PC-3 (cell line): ENCODE measurements at regions not wholly inside any gene's neighbourhood (a gene's known extent, or its start where the extent isn't known, plus 50 kb on each side); places are given as distances from the start of the nearest gene placed in this dataset.
A peak's percentile ranks its signal among the peaks of the same experiment; 100 is the strongest.

Experiments
- ATAC-seq: fragments of 200-7000 bp; cut with Tn5 transposase; 2 replicates; pipeline ENCODE4 v1.9.1; 2020; ENCODE audit warnings: mild to moderate bottlenecking, moderate library complexity
- BruUV-seq: library from RNA; stranded (reverse); fragments of 400-500 nt; replicated peaks from 2 replicates; lab custom pipeline; 2021; lab: Mats Ljungman, UMichigan
- CTCF ChIA-PET: fragments of 300-600 bp; sonication (Branson Sonifier 250); formaldehyde crosslinking; loops from one replicate; lab custom pipeline; 2022; ENCODE audit warnings: antibody characterized with exemption; lab: Charles Lee
- POLR2A ChIA-PET: fragments of 300-600 bp; sonication (Branson Sonifier 250); formaldehyde crosslinking; loops from one replicate; lab custom pipeline; 2022; ENCODE audit warnings: antibody characterized with exemption; ENCODE audit not compliant: unreplicated experiment; lab: Charles Lee
- DNase-seq: peaks from one replicate; pipeline ENCODE4 v3.0.0-alpha.2; 2015
- H2AFZ ChIP-seq: fragments of 300-600 bp; sonication (generic); 2 replicates; pipeline ENCODE4 v1.6.0; 2016; ENCODE audit warnings: antibody characterized with exemption, low read length
- H3F3A ChIP-seq: fragments of 300-600 bp; sonication (generic); one replicate; pipeline ENCODE4 v1.6.0; 2017; ENCODE audit warnings: antibody characterized with exemption, low read length, control low read depth, mild to moderate bottlenecking; ENCODE audit not compliant: unreplicated experiment
- H3K27ac ChIP-seq: fragments of 300-600 bp; sonication (generic); 2 replicates; pipeline ENCODE4 v1.5.1; 2016; ENCODE audit warnings: mild to moderate bottlenecking, low read length
- H3K27me3 ChIP-seq: fragments of 300-600 bp; sonication (generic); 2 replicates; pipeline ENCODE4 v1.6.1; 2016; ENCODE audit warnings: low read length, mixed read lengths
- H3K36me3 ChIP-seq: fragments of 300-600 bp; sonication (generic); 2 replicates; pipeline ENCODE4 v1.6.1; 2016; ENCODE audit warnings: low read depth, mixed run types, low read length, mixed read lengths
- H3K4me1 ChIP-seq: fragments of 300-600 bp; sonication (generic); 2 replicates; pipeline ENCODE4 v1.5.1; 2016; ENCODE audit warnings: low read length; ENCODE audit not compliant: insufficient read depth
- H3K4me2 ChIP-seq: fragments of 300-600 bp; sonication (generic); 2 replicates; pipeline ENCODE4 v1.6.0; 2016; ENCODE audit warnings: low read length
- H3K4me3 ChIP-seq: fragments of 300-600 bp; sonication (generic); 2 replicates; pipeline ENCODE4 v1.5.1; 2016; ENCODE audit warnings: mild to moderate bottlenecking, low read length, mixed read lengths
- H3K79me2 ChIP-seq: fragments of 300-600 bp; sonication (generic); 2 replicates; pipeline ENCODE4 v1.6.1; 2017; ENCODE audit warnings: low read length, mixed read lengths
- H3K9ac ChIP-seq: fragments of 300-600 bp; sonication (generic); 2 replicates; pipeline ENCODE4 v1.6.0; 2016; ENCODE audit warnings: mild to moderate bottlenecking, low read length
- H3K9me2 ChIP-seq: fragments of 300-600 bp; sonication (generic); replicated peaks from 2 replicates; pipeline ENCODE4 v1.6.1; 2016; ENCODE audit warnings: mixed run types, low read length, mixed read lengths
- H3K9me3 ChIP-seq: fragments of 300-600 bp; sonication (generic); 2 replicates; pipeline ENCODE4 v1.6.1; 2016; ENCODE audit warnings: low read length, mixed read lengths
- H4K20me1 ChIP-seq: fragments of 300-600 bp; sonication (generic); 2 replicates; pipeline ENCODE4 v1.6.1; 2016; ENCODE audit warnings: low read length, mixed read lengths
- CTCF ChIP-seq: fragments of 300-600 bp; sonication (generic); conservative IDR thresholded peaks from 2 replicates; pipeline ENCODE4 v1.5.1; 2017; ENCODE audit warnings: antibody characterized with exemption, low read depth, mild to moderate bottlenecking, low read length
- EZH2 ChIP-seq: fragments of 300-600 bp; sonication (generic); IDR thresholded peaks from one replicate; pipeline ENCODE4 v1.6.1; 2017; ENCODE audit warnings: antibody characterized with exemption, mild to moderate bottlenecking, low read length; ENCODE audit not compliant: unreplicated experiment
- EZH2phosphoT487 ChIP-seq: fragments of 300-600 bp; sonication (generic); IDR thresholded peaks from 2 replicates; pipeline ENCODE4 v1.6.1; 2018; ENCODE audit warnings: mild to moderate bottlenecking, antibody characterized with exemption, low read length, borderline replicate concordance
- intact Hi-C: fragments of 100-400 bp; cut with micrococcal nuclease; formaldehyde crosslinking; loops from 2 replicates; pipeline ENCODE4 v1.9.0; 2023

GRCh38 chr2:4884117-4884571 is 808.0 kb upstream of the SOX11 start:
- TF ChIP-seq EZH2phosphoT487 (no peak), EZH2 (no peak), CTCF (no peak)
- no peaks in the 10 kb centered on the region for H3K9me2 ChIP-seq
- CTCF ChIA-PET, result no interaction called here
- BruUV-seq, result no TSS peak
- no peaks in the 10 kb centered on the region for H3K79me2 ChIP-seq
- POLR2A ChIA-PET, result no interaction called here
- no peaks in the 10 kb centered on the region for H3K36me3 ChIP-seq
- no peak overlapping the region for H3K4me3 ChIP-seq
- H3K9me3 ChIP-seq, result no peaks in the 10 kb centered on the region
- H3F3A ChIP-seq, result no peaks in the 10 kb centered on the region
- H2AFZ ChIP-seq, result no peak overlapping the region
- H3K4me1 ChIP-seq, result 0 out of 2 replicates have a peak, but pooled peaks cover 5% of the 10 kb centered on the region
- ATAC-seq (no peak), DNase-seq (no peak)
- no peaks in the 10 kb centered on the region for H4K20me1 ChIP-seq
- intact Hi-C loops, result no loop called here
- H3K9ac ChIP-seq, result no peak overlapping the region
- H3K27me3 ChIP-seq, result no peaks in the 10 kb centered on the region
- no peak overlapping the region for H3K27ac ChIP-seq
- H3K4me2 ChIP-seq, result no peak overlapping the region

GRCh38 chr2:4891394-4891793 is 800.8 kb upstream of the SOX11 start:
- H3K4me3 ChIP-seq, result no peak overlapping the region
- H3K4me1 ChIP-seq, result no peaks in the 10 kb centered on the region
- no peak overlapping the region for H2AFZ ChIP-seq
- no peak overlapping the region for H3K9ac ChIP-seq
- BruUV-seq, result no TSS peak
- no peaks in the 10 kb centered on the region for H3K9me2 ChIP-seq
- no peaks in the 10 kb centered on the region for H4K20me1 ChIP-seq
- no peaks in the 10 kb centered on the region for H3K27me3 ChIP-seq
- TF ChIP-seq EZH2phosphoT487 (no peak), EZH2 (no peak)
- ATAC-seq, result peak; percentile 51; the same call in 1 of the 2 replicates
- no peaks in the 10 kb centered on the region for H3K9me3 ChIP-seq
- POLR2A ChIA-PET, result no interaction called here
- H3K4me2 ChIP-seq, result no peak overlapping the region
- H3F3A ChIP-seq, result no peaks in the 10 kb centered on the region
- CTCF ChIA-PET, result no interaction called here
- H3K27ac ChIP-seq, result no peak overlapping the region
- H3K36me3 ChIP-seq, result no peaks in the 10 kb centered on the region
- H3K79me2 ChIP-seq, result no peaks in the 10 kb centered on the region
- intact Hi-C loops, result no loop called here
- no peak for DNase-seq

- Histone ChIP-seq H3K36me3 (no peaks in the 10 kb centered on the region), H2AFZ (no peak overlapping the region), H4K20me1 (no peaks in the 10 kb centered on the region), H3K9me3 (no peaks in the 10 kb centered on the region), H3K27ac (no peak overlapping the region), H3K4me3 (no peak overlapping the region), H3K4me1 (peaks cover 9% of the 10 kb centered on the region), H3K9me2 (no peaks in the 10 kb centered on the region), H3K4me2 (no peak overlapping the region), H3F3A (no peaks in the 10 kb centered on the region), H3K27me3 (no peaks in the 10 kb centered on the region), H3K9ac (no peak overlapping the region), H3K79me2 (no peaks in the 10 kb centered on the region)
- TF ChIP-seq EZH2 (no peak), EZH2phosphoT487 (no peak), CTCF (no peak)
- DNase-seq (peak; percentile 26), ATAC-seq (peak; percentile 40)
- ChIA-PET CTCF (no interaction called here), POLR2A (no interaction called here)
- no TSS peak for BruUV-seq
- intact Hi-C loops, result no loop called here
These were observed 796.8 kb upstream of the SOX11 start for GRCh38 chr2:4895371-4895770.
